ENCODE measurements at regions not wholly inside any gene's neighbourhood (a gene's known extent, or its start where the extent isn't known, plus 50 kb on each side); places are given as distances from the start of the nearest gene placed in this dataset.

- TF ChIP-seq, protein P1, sequence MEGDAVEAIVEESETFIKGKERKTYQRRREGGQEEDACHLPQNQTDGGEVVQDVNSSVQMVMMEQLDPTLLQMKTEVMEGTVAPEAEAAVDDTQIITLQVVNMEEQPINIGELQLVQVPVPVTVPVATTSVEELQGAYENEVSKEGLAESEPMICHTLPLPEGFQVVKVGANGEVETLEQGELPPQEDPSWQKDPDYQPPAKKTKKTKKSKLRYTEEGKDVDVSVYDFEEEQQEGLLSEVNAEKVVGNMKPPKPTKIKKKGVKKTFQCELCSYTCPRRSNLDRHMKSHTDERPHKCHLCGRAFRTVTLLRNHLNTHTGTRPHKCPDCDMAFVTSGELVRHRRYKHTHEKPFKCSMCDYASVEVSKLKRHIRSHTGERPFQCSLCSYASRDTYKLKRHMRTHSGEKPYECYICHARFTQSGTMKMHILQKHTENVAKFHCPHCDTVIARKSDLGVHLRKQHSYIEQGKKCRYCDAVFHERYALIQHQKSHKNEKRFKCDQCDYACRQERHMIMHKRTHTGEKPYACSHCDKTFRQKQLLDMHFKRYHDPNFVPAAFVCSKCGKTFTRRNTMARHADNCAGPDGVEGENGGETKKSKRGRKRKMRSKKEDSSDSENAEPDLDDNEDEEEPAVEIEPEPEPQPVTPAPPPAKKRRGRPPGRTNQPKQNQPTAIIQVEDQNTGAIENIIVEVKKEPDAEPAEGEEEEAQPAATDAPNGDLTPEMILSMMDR (IDR thresholded peaks at IDR 0.05; ENCODE audit: insufficient read depth, missing control alignments) = no peak
- DNase-seq (ENCODE audit: insufficient read length, low spot score) (no peak), FAIRE-seq (no peak)
Observed at GRCh38 chr5:35331956-35332950, 102.0 kb upstream of the PRLR start.

DNA sequence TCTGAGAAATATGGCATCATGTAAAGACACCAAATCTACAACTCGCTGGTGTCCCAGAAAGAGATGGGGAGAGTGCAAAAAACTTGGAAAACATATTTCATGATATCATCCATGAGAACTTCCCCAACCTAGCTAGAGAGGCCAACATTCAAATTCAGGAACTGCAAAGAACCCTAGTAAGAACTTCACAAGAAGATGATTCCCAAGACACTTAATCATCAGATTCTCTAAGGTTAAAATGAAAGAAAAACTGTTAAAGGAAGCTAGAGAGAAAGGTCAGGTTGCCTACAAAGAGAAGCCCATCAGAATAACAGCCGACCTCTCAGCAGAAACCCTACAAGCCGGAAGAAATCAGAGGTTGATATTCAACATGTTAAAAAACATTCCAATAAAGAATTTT is 95.5 kb upstream of the PRLR start:
- FAIRE-seq (no peak), DNase-seq (ENCODE audit: insufficient read length, low spot score) (no peak)
- TF ChIP-seq, protein P1 (IDR thresholded peaks at IDR 0.05; ENCODE audit: insufficient read depth, missing control alignments) = no peak

GRCh38 chr5:35324679-35325078 is 94.4 kb upstream of the PRLR start:
- FAIRE-seq (no peak), DNase-seq (ENCODE audit: insufficient read length, low spot score) (no peak)
- TF ChIP-seq, protein P1 (IDR thresholded peaks at IDR 0.05; ENCODE audit: insufficient read depth, missing control alignments) = no peak

- no peak for DNase-seq (ENCODE audit: insufficient read length, low spot score)
- TF ChIP-seq, protein P1 (IDR thresholded peaks at IDR 0.05; ENCODE audit: insufficient read depth, missing control alignments) = no peak
- FAIRE-seq = no peak
Observed at GRCh38 chr5:35324201-35324600, 93.9 kb upstream of the PRLR start.

GRCh38 chr5:35320029-35320428 is 89.7 kb upstream of the PRLR start:
- no peak for DNase-seq (ENCODE audit: insufficient read length, low spot score)
- TF ChIP-seq, protein P1 (IDR thresholded peaks at IDR 0.05; ENCODE audit: insufficient read depth, missing control alignments) = no peak
- FAIRE-seq = no peak

DNA sequence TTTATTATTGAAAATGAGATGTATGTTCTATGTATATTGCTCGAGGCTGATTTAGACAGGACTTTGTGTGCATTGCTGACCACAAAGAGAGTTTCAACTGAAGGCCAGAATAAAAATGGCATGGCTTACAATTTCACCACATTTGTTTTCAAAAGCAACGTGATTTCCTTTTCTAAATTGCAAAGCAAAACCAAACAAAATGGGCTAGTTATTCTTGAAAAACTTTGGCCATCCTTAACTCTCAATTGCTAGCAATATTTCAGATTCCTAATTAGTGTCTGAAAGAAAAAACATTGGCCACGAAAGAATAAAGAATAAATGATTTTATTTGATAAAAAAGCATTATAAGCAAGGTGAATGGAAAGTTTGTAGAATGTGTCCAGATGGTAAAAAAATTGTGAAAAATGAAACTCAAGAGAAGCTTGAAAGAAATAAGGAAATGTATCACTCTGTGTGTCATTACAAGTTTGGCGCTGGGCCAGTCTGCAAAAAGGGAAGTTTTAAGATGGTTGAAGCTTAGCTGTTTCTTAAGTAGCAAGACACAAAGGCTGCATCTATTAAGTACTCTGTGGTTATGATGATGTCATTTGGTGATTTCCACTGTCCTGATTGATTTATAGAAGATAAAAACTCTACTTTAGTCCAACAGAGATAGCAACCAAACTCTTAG is 89.2 kb upstream of the PRLR start:
- TF ChIP-seq, protein P1 (IDR thresholded peaks at IDR 0.05; ENCODE audit: insufficient read depth, missing control alignments) = no peak
- no peak for DNase-seq (ENCODE audit: insufficient read length, low spot score)
- no peak for FAIRE-seq

Measured in D721Med (cell line).